ENCODE measurements at regions not wholly inside any gene's neighbourhood (a gene's known extent, or its start where the extent isn't known, plus 50 kb on each side); places are given as distances from the start of the nearest gene placed in this dataset.

DNA sequence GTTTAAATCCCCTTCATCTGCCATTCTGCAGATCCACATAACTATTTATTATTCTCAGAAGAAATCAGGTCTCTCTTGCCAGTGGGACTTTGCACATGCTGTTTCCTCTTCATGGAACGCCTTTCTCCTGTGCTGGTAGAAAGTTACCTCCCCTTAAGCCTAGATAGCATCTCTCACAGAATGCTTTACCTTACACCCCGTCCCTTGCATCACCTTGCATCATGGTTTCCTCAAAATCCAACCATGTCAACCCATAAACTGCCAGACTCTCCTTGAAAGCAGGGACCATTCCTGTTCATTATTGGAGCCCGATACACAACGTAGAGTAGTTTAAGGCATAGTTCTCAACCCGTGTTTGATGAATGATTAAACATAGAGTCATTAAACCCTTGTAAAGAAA is 396.2 kb upstream of the F9 start:
- H3K4me3 ChIP-seq (replicated peaks in 1 of 2; ENCODE audit: low read depth in 1 of 2, low read length in 2 of 2), result no peak overlapping the region
- no peak for ATAC-seq
- no peak overlapping the region for H2AFZ ChIP-seq (ENCODE audit: low read depth, low read length, poor library complexity, severe bottlenecking)
- ChIA-PET RAD21 (ENCODE audit: low non-redundant PET in 1 of 2, low total read pairs in 2 of 2, uncharacterized antibody in 2 of 2, unreplicated experiment in 2 of 2) (no interaction called here), CTCF (no interaction called here), POLR2A (no interaction called here)
- H3K79me2 ChIP-seq (ENCODE audit: insufficient read depth, low read length), result no peaks in the 10 kb centered on the region
- H3K27me3 ChIP-seq (ENCODE audit: insufficient read depth, low read length), result no peaks in the 10 kb centered on the region
- intact Hi-C loops (cut with micrococcal nuclease), result no loop called here
- no peaks in the 10 kb centered on the region for H3K9me3 ChIP-seq (ENCODE audit: control insufficient read depth in 1 of 2, insufficient read depth in 1 of 2, low read depth in 1 of 2, low read length in 2 of 2)
- no peaks in the 10 kb centered on the region for H4K20me1 ChIP-seq (ENCODE audit: insufficient read depth)
- no peak overlapping the region for H3K4me2 ChIP-seq (ENCODE audit: low read length)
- BruUV-seq (replicated peaks), result no TSS peak
- no peak overlapping the region for H3K27ac ChIP-seq (ENCODE audit: low read depth, low read length)
- H3K9me2 ChIP-seq (ENCODE audit: insufficient read depth), result no peaks in the 10 kb centered on the region
- H3K9ac ChIP-seq (ENCODE audit: low read length), result no peak overlapping the region
- no peaks in the 10 kb centered on the region for H3K4me1 ChIP-seq (ENCODE audit: control insufficient read depth in 1 of 2, insufficient read depth in 2 of 2, low read length in 2 of 2)
- no peak for DNase-seq (ENCODE audit: low read depth, low spot score)
- no peaks in the 10 kb centered on the region for H3K36me3 ChIP-seq (ENCODE audit: control insufficient read depth in 1 of 2, insufficient read depth in 2 of 2, low read length in 2 of 2)
- no peak for TF ChIP-seq MAX (IDR thresholded peaks at IDR 0.05)
- TF ChIP-seq CEBPB (IDR thresholded peaks at IDR 0.05; ENCODE audit: low read depth), result no peak
- no peak for TF ChIP-seq TCF7L2 (IDR thresholded peaks at IDR 0.05; ENCODE audit: borderline replicate concordance, extremely low read depth, insufficient read depth, insufficient read length)
- TF ChIP-seq POLR2AphosphoS5 (IDR thresholded peaks at IDR 0.05; ENCODE audit: low read depth, low read length), result no peak
- no peak for TF ChIP-seq SP1 (IDR thresholded peaks at IDR 0.05; ENCODE audit: low read depth)
- TF ChIP-seq CBX3 (IDR thresholded peaks at IDR 0.05; ENCODE audit: low read depth), result no peak
- TF ChIP-seq, protein P1, sequence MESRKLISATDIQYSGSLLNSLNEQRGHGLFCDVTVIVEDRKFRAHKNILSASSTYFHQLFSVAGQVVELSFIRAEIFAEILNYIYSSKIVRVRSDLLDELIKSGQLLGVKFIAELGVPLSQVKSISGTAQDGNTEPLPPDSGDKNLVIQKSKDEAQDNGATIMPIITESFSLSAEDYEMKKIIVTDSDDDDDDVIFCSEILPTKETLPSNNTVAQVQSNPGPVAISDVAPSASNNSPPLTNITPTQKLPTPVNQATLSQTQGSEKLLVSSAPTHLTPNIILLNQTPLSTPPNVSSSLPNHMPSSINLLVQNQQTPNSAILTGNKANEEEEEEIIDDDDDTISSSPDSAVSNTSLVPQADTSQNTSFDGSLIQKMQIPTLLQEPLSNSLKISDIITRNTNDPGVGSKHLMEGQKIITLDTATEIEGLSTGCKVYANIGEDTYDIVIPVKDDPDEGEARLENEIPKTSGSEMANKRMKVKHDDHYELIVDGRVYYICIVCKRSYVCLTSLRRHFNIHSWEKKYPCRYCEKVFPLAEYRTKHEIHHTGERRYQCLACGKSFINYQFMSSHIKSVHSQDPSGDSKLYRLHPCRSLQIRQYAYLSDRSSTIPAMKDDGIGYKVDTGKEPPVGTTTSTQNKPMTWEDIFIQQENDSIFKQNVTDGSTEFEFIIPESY (IDR thresholded peaks at IDR 0.05; ENCODE audit: extremely low read depth, insufficient replicate concordance, low read length), result no peak
- TF ChIP-seq SIN3A (IDR thresholded peaks at IDR 0.05; ENCODE audit: low read depth), result no peak
- TF ChIP-seq ATF3 (IDR thresholded peaks at IDR 0.05), result no peak
- no peak for TF ChIP-seq YY1 (IDR thresholded peaks at IDR 0.05; ENCODE audit: extremely low read depth, insufficient replicate concordance, low read depth, low read length)

Measured in HCT116 (cell line).